GM12892 (cell line): ENCODE measurements at regions not wholly inside any gene's neighbourhood (a gene's known extent, or its start where the extent isn't known, plus 50 kb on each side); places are given as distances from the start of the nearest gene placed in this dataset.

Experiments used
- DNase-seq: peaks from one replicate; pipeline ENCODE4 v3.0.0; 2011; ENCODE audit not compliant: insufficient read length
- FAIRE-seq: peaks from 2 replicates; lab custom pipeline; 2011; peaks lifted over from hg19 to GRCh38; lab: Jason Lieb, UNC
- POLR2A ChIP-seq: IDR thresholded peaks from 2 replicates; pipeline ENCODE4 v1.6.1; 2011; ENCODE audit warnings: low read depth, low read length, control low read depth
- POLR2AphosphoS5 ChIP-seq: IDR thresholded peaks from 2 replicates; pipeline ENCODE4 v1.6.1; 2011; ENCODE audit warnings: low read depth, low read length, control low read depth
- TAF1 ChIP-seq: IDR thresholded peaks from 2 replicates; pipeline ENCODE4 v1.6.1; 2011; ENCODE audit warnings: low read depth, mild to moderate bottlenecking, control low read depth, low read length, borderline replicate concordance

DNA sequence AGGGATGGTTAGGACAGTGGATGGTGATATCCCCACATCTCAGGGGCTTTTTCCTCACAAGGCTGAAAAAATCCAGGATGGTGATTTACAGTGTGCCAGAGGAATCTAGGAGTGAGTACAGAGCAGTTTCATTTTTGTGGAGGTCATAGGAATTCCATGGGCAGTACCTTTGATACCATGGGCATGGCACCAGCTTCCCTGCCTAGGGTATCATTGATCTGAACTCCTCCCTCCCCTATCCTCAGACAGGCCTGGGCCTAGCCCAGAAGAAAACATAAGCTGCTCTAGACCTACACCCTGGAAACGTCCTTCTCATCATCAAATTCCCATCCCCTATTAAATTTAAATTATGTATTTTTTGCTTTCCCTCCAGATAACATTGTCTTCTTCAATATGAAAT, 136.3 kb upstream of the KLHL29 start:
- TF ChIP-seq TAF1 = no peak
- no peak for TF ChIP-seq POLR2A
- no peak for TF ChIP-seq POLR2AphosphoS5
- FAIRE-seq = no peak
- DNase-seq = no peak

DNA sequence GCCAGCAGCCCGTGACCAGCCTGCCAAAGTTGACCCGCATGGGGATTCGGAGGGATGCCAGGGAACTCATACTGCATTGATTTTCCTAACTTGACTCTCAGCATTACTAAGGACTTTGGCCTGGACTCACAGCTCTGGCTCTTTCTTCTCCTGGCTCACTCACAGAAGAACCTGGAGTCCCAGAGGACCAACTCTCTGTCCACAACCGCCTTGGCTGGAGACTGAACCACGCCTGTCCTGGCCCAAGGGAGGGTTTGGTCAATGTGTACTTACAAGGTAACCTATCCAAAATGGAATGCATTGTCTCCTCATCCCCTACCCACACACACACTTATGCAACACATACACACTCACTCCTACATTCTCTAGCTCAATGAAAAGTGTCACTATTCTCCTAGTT, 135.6 kb upstream of the KLHL29 start:
- DNase-seq (no peak), FAIRE-seq (no peak)
- TF ChIP-seq TAF1 = no peak
- TF ChIP-seq POLR2AphosphoS5 = no peak
- TF ChIP-seq POLR2A = no peak

DNA sequence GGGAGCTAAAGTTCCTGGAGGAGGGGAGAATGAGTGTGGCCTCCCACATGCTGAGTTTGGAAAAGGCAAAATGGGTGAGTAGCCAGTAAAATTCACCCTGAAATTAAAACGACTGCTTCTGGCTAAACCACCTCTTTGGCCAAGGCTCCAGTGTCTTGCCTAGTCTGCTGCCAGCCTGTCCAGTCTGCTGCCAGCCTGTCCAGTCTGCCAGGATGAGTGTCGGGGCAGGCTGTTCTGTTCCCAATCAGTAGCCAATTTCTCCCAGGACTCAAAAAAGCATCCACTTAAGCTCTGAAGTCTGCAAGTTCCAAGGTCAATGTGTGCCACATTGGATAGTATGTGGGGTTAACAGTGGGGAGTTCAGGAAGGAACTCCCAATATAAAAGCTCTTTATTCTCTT, 134.6 kb upstream of the KLHL29 start:
- FAIRE-seq = no peak
- DNase-seq = no peak
- no peak for TF ChIP-seq TAF1
- TF ChIP-seq POLR2A = no peak
- no peak for TF ChIP-seq POLR2AphosphoS5

DNA sequence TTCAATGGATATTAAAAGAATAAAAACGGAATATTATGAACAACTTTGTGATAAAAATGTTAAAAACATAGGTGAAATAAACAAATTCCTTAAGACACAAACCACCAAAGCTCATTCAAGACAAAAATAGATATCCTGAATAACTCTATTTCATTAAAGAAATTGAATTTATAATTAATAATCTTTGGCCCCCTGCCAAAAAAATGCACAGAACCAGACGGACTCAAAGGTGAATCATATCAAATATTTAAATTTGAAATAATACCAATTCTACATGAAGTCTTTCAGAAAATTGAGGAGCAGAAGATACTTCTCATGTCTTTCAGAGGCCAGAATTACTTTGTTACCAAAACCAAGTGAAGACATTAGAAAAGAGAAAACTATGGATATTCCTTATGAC, 128.3 kb upstream of the KLHL29 start:
- DNase-seq (no peak), FAIRE-seq (no peak)
- TF ChIP-seq TAF1 = no peak
- TF ChIP-seq POLR2A = no peak
- TF ChIP-seq POLR2AphosphoS5 = no peak

DNA sequence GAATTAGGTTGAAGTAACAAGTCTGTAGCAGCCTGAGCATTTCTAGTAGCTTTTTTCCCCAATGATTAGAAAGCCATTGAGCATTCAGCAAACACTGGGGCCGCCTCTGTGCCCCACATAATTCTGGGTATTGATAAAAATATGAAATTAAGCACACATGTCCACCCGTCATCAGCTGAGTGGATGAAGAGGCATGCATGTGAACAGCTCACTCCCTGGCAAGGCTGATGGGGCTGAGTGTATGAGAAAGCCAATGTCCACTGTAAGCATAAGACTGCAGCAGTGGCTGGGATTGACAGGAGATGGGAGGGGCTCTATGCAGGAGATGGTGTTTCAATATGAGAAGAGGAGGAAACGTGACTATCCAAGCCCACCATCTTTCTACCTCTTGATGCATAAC, 124.4 kb upstream of the KLHL29 start:
- TF ChIP-seq POLR2AphosphoS5 (no peak), POLR2A (no peak), TAF1 (no peak)
- no peak for FAIRE-seq
- no peak for DNase-seq

DNA sequence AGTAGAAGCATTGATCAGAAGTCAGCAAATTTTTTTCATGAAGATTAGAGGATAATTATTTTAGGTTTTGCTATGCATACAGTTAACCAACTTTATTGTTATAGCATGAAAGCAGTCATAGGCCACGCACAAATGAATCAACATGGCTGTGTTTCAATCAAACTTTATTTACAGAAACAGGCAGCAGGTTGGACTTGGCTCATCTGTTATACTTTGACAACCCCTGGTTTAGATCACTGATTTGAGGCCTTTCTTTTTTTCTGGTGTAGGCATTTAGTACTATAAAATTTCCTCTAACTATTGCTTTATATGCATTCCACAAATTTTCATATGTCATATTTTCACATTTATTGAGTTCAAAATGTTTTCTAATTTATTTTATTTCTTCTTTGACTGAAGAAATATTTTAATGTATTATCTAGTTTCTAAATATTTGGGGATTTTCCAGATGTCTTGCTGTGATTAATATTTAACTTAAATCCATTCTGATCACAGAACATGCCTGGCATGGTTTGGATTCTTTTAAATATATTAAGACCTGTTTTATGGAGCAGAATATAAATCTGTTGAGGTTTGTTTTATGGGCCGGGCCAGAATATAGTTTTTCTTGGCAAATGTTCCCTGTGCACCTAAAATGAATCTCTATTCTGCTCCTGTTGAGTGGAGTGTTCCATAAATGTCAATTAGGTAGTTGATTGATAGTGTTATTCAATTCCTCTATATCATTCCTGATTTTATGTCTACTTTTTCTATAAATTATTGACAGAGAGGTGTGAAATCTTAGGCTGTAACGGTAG, 116.3 kb upstream of the KLHL29 start:
- FAIRE-seq = no peak
- no peak for TF ChIP-seq POLR2A
- TF ChIP-seq POLR2AphosphoS5 = no peak
- TF ChIP-seq TAF1 = no peak

DNA sequence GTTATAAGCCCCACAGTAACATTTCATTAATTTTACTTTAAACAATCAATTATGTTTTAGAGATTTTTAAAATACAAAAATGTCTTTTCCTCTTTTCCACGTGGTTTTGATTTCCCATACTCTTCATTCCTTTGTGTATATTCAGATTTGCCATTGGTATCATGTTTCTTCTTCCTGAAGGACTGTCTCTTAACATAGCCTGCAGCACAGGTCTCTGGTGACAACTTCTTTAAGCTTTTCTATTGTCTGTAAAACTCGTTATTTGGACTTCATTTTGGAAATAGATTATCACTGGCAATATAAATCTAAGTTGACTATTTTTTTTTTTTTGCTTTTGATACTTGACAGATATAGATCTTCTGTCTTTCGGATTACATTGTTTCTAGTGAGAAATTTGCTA, 115.2 kb upstream of the KLHL29 start:
- no peak for FAIRE-seq
- DNase-seq = no peak
- TF ChIP-seq TAF1 (no peak), POLR2A (no peak), POLR2AphosphoS5 (no peak)

More for the DNA sequence above, 116.3 kb upstream of the KLHL29 start:
- no peak for DNase-seq

DNA sequence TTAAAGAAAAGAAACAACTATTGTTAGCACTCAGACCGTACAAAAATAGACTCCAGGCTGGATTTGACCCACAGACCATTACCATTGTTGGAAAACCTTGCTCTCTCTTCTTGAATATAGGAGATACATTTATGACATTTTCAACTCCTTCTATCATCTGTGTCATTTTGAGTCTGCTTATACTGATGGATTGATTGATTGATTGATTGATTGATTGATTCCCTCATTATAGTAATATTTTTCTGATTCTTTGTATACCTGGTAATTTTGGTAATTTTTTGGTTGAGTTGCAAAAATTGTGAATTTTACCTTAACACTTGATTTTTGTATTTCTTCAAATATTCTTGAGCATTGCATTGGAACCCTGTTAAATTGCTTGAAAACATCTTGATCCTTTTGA, 114.2 kb upstream of the KLHL29 start:
- no peak for TF ChIP-seq TAF1
- no peak for TF ChIP-seq POLR2AphosphoS5
- no peak for TF ChIP-seq POLR2A
- FAIRE-seq (no peak), DNase-seq (no peak)

DNA sequence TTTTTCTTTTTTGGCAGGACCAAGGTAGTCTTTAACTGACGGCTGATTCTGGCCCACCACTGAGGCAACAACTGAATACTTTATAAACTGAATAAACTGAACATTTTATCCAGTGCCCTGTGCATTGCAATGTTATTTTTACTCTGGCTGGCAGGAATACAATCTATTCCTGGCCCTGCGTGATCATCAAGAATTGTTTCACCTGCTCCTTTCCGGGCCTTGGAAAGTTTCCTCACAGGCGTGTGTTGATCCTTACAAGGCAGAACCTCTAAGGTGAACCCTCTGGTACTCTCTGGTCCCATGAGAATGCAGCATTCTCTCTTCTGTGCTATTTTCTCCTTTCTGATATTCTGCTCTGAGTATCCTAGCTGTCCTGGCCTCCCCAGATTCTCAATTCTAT, 113.7 kb upstream of the KLHL29 start:
- no peak for FAIRE-seq
- TF ChIP-seq POLR2AphosphoS5 = no peak
- no peak for TF ChIP-seq TAF1
- no peak for DNase-seq

DNA sequence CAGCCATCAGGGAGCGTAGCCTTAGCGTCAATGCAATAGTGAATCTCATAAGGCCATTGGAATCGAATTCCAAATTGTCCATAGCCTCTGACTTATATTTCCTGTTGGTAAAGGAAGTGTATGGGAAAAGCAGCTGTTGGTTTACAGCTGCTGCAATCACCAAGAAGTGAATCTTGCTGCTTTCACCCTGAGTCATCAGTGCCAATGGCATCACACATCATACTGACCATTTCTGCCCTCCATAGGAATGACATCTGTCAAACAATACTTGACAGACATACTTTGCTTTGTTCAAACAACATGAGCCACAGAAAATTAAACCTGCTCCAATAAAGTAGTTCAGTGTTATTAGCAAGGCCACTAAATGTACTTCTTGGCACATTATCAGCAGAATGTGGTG, 111.2 kb upstream of the KLHL29 start:
- TF ChIP-seq POLR2AphosphoS5 (no peak), POLR2A (no peak)
- FAIRE-seq = no peak
- no peak for DNase-seq

DNA sequence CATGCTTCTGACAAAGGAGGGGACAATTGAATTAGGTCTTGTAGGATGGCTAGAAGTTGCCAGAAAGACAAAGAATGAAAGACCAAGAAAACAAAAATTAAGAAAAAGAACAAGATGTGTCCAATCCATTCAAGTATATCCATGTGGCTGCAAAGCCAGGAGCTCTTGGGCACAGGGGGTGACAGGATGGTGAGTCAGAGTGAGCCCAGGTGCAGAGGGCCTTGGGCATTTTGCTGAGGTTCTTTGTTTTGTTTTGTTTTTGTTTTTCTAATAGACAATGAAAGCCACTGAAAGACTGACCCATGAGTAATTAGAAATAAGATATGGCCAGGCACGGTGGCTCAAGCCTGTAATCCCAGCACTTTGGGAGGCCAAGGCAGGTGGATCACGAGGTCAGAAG, 104.6 kb upstream of the KLHL29 start:
- no peak for TF ChIP-seq POLR2A
- no peak for TF ChIP-seq POLR2AphosphoS5
- no peak for TF ChIP-seq TAF1
- FAIRE-seq (no peak), DNase-seq (no peak)

DNA sequence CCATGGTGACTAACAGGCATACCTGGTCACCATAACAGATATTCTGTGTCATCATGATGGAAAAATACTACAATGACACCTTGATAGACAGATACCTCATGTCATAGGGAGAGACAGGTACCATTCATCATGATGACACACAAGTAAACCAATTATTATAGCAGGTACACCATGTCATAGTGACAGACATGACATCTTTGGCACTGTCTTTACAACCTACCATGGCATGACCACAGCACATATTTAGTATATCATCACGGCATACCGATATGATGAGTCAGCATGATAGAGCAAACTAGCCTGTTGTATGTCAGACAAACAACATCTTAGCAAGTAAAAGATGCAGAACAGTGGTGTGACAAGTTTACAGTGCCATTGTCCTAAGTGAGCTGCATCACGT, 101.3 kb upstream of the KLHL29 start:
- FAIRE-seq (no peak), DNase-seq (no peak)
- TF ChIP-seq POLR2A (no peak), TAF1 (no peak), POLR2AphosphoS5 (no peak)

DNA sequence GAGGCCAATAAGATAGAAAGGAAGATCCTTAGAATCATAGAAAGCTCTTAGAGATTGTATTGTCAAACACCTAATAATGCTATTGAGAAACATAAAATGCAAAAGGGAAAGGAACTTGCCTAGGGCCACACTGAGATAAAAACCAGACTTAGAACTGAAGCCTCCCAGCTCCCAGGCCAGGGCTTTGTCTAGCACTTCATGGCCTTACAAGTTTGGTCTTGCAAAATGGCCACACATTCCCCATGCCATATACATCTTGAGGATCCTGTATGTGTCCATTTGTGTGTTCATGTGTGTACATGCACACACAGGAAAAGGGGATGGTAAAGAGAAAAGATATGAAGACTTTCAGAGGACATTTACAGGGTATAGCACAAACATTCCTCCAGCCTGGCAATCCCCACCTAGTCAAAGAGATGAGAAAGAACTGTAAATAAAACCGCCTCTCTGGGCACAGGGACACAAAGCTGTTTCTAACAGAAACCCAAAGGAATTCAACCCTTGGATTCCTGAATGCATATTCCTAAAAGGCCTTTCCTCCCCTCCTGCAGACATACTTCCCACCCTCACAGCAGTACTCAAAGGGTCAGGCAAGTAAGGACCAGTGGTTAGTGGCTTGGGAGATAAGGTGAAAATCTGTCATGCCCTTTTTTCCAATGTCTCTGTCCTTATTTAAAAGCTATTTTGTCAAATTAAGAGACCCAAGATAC, 99.7 kb upstream of the KLHL29 start:
- no peak for TF ChIP-seq TAF1
- DNase-seq = no peak
- FAIRE-seq = no peak
